ENCODE measurements at regions not wholly inside any gene's neighbourhood (a gene's known extent, or its start where the extent isn't known, plus 50 kb on each side); places are given as distances from the start of the nearest gene placed in this dataset.

GRCh38 chr13:44693156-44693764 lies 117.1 kb upstream of the TSC22D1 start:
- Mint-ChIP-seq H3K27ac (ENCODE audit: unreplicated experiment) (no peak overlapping the region), H3K9me3 (ENCODE audit: unreplicated experiment) (no peaks in the 10 kb centered on the region)

DNA sequence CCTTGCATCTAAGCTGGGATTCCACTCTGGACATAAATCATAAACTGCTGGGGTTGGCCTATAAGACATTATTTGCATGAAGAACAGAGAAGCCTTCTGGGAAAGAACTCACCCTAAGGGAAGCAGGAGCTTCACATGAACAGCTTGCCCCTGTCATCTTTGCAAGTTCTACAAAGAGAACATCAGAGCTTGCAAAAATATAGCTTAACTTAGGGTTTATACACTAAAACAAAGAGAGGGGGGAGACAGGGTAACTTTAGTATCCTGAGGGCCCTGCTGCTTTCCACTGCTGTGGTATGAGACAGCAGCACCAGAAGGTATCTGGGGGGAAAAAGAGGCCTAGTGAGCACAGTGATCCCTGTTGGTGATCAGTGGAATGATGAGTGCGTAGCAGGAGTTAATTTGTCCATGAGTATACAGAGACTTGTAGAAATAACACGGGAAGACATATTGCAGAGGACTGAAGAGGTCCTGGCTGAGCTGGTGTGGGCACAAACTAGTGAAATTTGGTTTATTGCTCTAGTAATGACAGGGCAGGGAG lies 116.1 kb upstream of the TSC22D1 start:
- Mint-ChIP-seq H3K9me3 (ENCODE audit: unreplicated experiment) (no peaks in the 10 kb centered on the region), H3K36me3 (ENCODE audit: unreplicated experiment) (no peaks in the 10 kb centered on the region), H3K4me3 (ENCODE audit: unreplicated experiment) (no peak overlapping the region), H3K27me3 (ENCODE audit: unreplicated experiment) (no peaks in the 10 kb centered on the region), H3K4me1 (ENCODE audit: unreplicated experiment) (peaks cover 16% of the 10 kb centered on the region), H3K27ac (ENCODE audit: unreplicated experiment) (no peak overlapping the region)
- TF ChIP-seq, protein P1, sequence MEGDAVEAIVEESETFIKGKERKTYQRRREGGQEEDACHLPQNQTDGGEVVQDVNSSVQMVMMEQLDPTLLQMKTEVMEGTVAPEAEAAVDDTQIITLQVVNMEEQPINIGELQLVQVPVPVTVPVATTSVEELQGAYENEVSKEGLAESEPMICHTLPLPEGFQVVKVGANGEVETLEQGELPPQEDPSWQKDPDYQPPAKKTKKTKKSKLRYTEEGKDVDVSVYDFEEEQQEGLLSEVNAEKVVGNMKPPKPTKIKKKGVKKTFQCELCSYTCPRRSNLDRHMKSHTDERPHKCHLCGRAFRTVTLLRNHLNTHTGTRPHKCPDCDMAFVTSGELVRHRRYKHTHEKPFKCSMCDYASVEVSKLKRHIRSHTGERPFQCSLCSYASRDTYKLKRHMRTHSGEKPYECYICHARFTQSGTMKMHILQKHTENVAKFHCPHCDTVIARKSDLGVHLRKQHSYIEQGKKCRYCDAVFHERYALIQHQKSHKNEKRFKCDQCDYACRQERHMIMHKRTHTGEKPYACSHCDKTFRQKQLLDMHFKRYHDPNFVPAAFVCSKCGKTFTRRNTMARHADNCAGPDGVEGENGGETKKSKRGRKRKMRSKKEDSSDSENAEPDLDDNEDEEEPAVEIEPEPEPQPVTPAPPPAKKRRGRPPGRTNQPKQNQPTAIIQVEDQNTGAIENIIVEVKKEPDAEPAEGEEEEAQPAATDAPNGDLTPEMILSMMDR (IDR thresholded peaks at IDR 0.05), result no peak
- no peak for DNase-seq (ENCODE audit: extremely low spot score, unreplicated experiment)

More at GRCh38 chr13:44693156-44693764, 117.1 kb upstream of the TSC22D1 start:
- DNase-seq (ENCODE audit: extremely low spot score, unreplicated experiment), result no peak
- H3K27me3 Mint-ChIP-seq (ENCODE audit: unreplicated experiment), result no peaks in the 10 kb centered on the region
- H3K36me3 Mint-ChIP-seq (ENCODE audit: unreplicated experiment), result no peaks in the 10 kb centered on the region
- peaks cover 16% of the 10 kb centered on the region for H3K4me1 Mint-ChIP-seq (ENCODE audit: unreplicated experiment)
- TF ChIP-seq, protein P1 (IDR thresholded peaks at IDR 0.05), result no peak
- H3K4me3 Mint-ChIP-seq (ENCODE audit: unreplicated experiment), result no peak overlapping the region

- H3K27ac Mint-ChIP-seq (ENCODE audit: unreplicated experiment), result no peak overlapping the region
Measured at GRCh38 chr13:44690376-44690775, 114.2 kb upstream of the TSC22D1 start.

DNA sequence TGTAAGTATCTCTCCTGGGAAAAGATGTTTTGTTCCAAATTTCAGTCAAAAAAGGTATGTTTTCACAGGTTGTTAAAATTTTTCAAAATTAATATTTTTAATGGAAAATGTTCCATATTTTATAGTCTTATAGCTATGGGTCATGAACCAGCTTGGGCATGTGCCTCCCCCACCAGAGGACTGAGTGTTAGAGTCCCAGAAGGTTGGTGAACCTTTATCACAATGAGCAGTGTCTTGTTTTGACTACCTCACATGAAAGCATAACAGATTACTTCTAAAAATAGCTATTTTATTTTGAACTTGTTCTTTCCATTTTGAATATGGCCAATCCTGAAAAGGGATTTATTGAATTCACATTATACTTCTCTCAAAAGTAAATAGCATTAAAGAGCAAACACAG lies 112.5 kb upstream of the TSC22D1 start:
- Mint-ChIP-seq H3K4me3 (ENCODE audit: unreplicated experiment) (no peak overlapping the region), H3K9me3 (ENCODE audit: unreplicated experiment) (peaks cover 4% of the 10 kb centered on the region), H3K4me1 (ENCODE audit: unreplicated experiment) (peaks cover 16% of the 10 kb centered on the region), H3K27ac (ENCODE audit: unreplicated experiment) (no peak overlapping the region), H3K27me3 (ENCODE audit: unreplicated experiment) (no peaks in the 10 kb centered on the region), H3K36me3 (ENCODE audit: unreplicated experiment) (no peaks in the 10 kb centered on the region)
- TF ChIP-seq, protein P1 (IDR thresholded peaks at IDR 0.05), result no peak
- no peak for DNase-seq (ENCODE audit: extremely low spot score, unreplicated experiment)

More at GRCh38 chr13:44690376-44690775, 114.2 kb upstream of the TSC22D1 start:
- Mint-ChIP-seq H3K27me3 (ENCODE audit: unreplicated experiment) (no peaks in the 10 kb centered on the region), H3K36me3 (ENCODE audit: unreplicated experiment) (no peaks in the 10 kb centered on the region), H3K4me3 (ENCODE audit: unreplicated experiment) (no peak overlapping the region), H3K9me3 (ENCODE audit: unreplicated experiment) (peaks cover 4% of the 10 kb centered on the region), H3K4me1 (ENCODE audit: unreplicated experiment) (peaks cover 16% of the 10 kb centered on the region)
- no peak for DNase-seq (ENCODE audit: extremely low spot score, unreplicated experiment)
- TF ChIP-seq, protein P1 (IDR thresholded peaks at IDR 0.05), result no peak

- no peak overlapping the region for H3K27ac Mint-ChIP-seq (ENCODE audit: unreplicated experiment)
- H3K4me1 Mint-ChIP-seq (ENCODE audit: unreplicated experiment), result peaks cover 16% of the 10 kb centered on the region
- peaks cover 4% of the 10 kb centered on the region for H3K9me3 Mint-ChIP-seq (ENCODE audit: unreplicated experiment)
- DNase-seq (ENCODE audit: extremely low spot score, unreplicated experiment), result no peak
- H3K4me3 Mint-ChIP-seq (ENCODE audit: unreplicated experiment), result no peak overlapping the region
- no peaks in the 10 kb centered on the region for H3K27me3 Mint-ChIP-seq (ENCODE audit: unreplicated experiment)
- TF ChIP-seq, protein P1 (IDR thresholded peaks at IDR 0.05), result no peak
- H3K36me3 Mint-ChIP-seq (ENCODE audit: unreplicated experiment), result no peaks in the 10 kb centered on the region
Measured at GRCh38 chr13:44686531-44686934, 110.4 kb upstream of the TSC22D1 start.

Data from osteocyte (in vitro differentiated cells).